ENCODE measurements at regions not wholly inside any gene's neighbourhood (a gene's known extent, or its start where the extent isn't known, plus 50 kb on each side); places are given as distances from the start of the nearest gene placed in this dataset.
A peak's percentile ranks its signal among the peaks of the same experiment; 100 is the strongest.
"Not testable (repeated sequence)": the region's sequence is repeated elsewhere in the genome, so short reads cannot be mapped to it uniquely, and the experiment has no call there.

- Mint-ChIP-seq H3K4me1 (ENCODE audit: low read depth in 2 of 2) (no peaks in the 10 kb centered on the region), H3K9me3 (peaks cover 16% of the 10 kb centered on the region), H3K4me3 (no peak overlapping the region), H3K36me3 (no peaks in the 10 kb centered on the region), H3K27ac (no peak overlapping the region), H3K27me3 (no peaks in the 10 kb centered on the region)
- DNase-seq (ENCODE audit: low spot score) = no peak
- no peak for ATAC-seq
Observed at GRCh38 chr9:31500422-31500821, 884.0 kb upstream of the ACO1 start.

- ATAC-seq (no peak), DNase-seq (ENCODE audit: low spot score) (no peak)
- Mint-ChIP-seq H3K4me3 (no peak overlapping the region), H3K9me3 (peaks cover 15% of the 10 kb centered on the region), H3K4me1 (ENCODE audit: low read depth in 2 of 2) (no peaks in the 10 kb centered on the region), H3K36me3 (peaks cover 10% of the 10 kb centered on the region), H3K27me3 (no peaks in the 10 kb centered on the region), H3K27ac (no peak overlapping the region)
Observed at GRCh38 chr9:31519011-31519410, 865.4 kb upstream of the ACO1 start.

- Mint-ChIP-seq H3K27ac (no peak overlapping the region), H3K4me3 (no peak overlapping the region), H3K36me3 (peaks cover 10% of the 10 kb centered on the region), H3K9me3 (peaks cover 15% of the 10 kb centered on the region), H3K27me3 (no peaks in the 10 kb centered on the region), H3K4me1 (ENCODE audit: low read depth in 2 of 2) (no peaks in the 10 kb centered on the region)
- ATAC-seq = no peak
- DNase-seq (ENCODE audit: low spot score) = no peak
Observed at GRCh38 chr9:31519424-31519823, 865.0 kb upstream of the ACO1 start.

- ATAC-seq = no peak
- Mint-ChIP-seq H3K36me3 (peaks cover 10% of the 10 kb centered on the region), H3K9me3 (peaks cover 15% of the 10 kb centered on the region), H3K27me3 (no peaks in the 10 kb centered on the region), H3K27ac (no peak overlapping the region), H3K4me1 (ENCODE audit: low read depth in 2 of 2) (no peaks in the 10 kb centered on the region), H3K4me3 (no peak overlapping the region)
- no peak for DNase-seq (ENCODE audit: low spot score)
Observed at GRCh38 chr9:31519826-31520225, 864.6 kb upstream of the ACO1 start.

GRCh38 chr9:31520301-31521085 lies 864.0 kb upstream of the ACO1 start:
- no peak overlapping the region for H3K27ac Mint-ChIP-seq

GRCh38 chr9:31535651-31536050 lies 848.8 kb upstream of the ACO1 start:
- no peaks in the 10 kb centered on the region for H3K27me3 Mint-ChIP-seq

More at GRCh38 chr9:31520301-31521085, 864.0 kb upstream of the ACO1 start:
- DNase-seq (ENCODE audit: low spot score) (no peak), ATAC-seq (no peak)
- no peak overlapping the region for H3K4me3 Mint-ChIP-seq
- peaks cover 15% of the 10 kb centered on the region for H3K9me3 Mint-ChIP-seq
- no peaks in the 10 kb centered on the region for H3K27me3 Mint-ChIP-seq
- peaks cover 10% of the 10 kb centered on the region for H3K36me3 Mint-ChIP-seq
- H3K4me1 Mint-ChIP-seq (ENCODE audit: low read depth in 2 of 2) = no peaks in the 10 kb centered on the region

GRCh38 chr9:31536471-31536870 lies 848.0 kb upstream of the ACO1 start:
- no peak overlapping the region for H3K27ac Mint-ChIP-seq
- no peaks in the 10 kb centered on the region for H3K4me1 Mint-ChIP-seq (ENCODE audit: low read depth in 2 of 2)
- H3K36me3 Mint-ChIP-seq = no peaks in the 10 kb centered on the region
- H3K27me3 Mint-ChIP-seq = no peaks in the 10 kb centered on the region
- peaks cover 12% of the 10 kb centered on the region for H3K9me3 Mint-ChIP-seq
- ATAC-seq (no peak), DNase-seq (ENCODE audit: low spot score) (no peak)
- no peak overlapping the region for H3K4me3 Mint-ChIP-seq

More at GRCh38 chr9:31535651-31536050, 848.8 kb upstream of the ACO1 start:
- Mint-ChIP-seq H3K9me3 (peaks cover 12% of the 10 kb centered on the region), H3K4me3 (no peak overlapping the region), H3K4me1 (ENCODE audit: low read depth in 2 of 2) (no peaks in the 10 kb centered on the region), H3K27ac (no peak overlapping the region), H3K36me3 (no peaks in the 10 kb centered on the region)
- ATAC-seq (no peak), DNase-seq (ENCODE audit: low spot score) (no peak)

GRCh38 chr9:31541721-31542281 lies 842.6 kb upstream of the ACO1 start:
- Mint-ChIP-seq H3K27me3 (no peaks in the 10 kb centered on the region), H3K4me3 (no peak overlapping the region), H3K9me3 (peaks cover 11% of the 10 kb centered on the region), H3K4me1 (ENCODE audit: low read depth in 2 of 2) (no peaks in the 10 kb centered on the region), H3K27ac (no peak overlapping the region), H3K36me3 (no peaks in the 10 kb centered on the region)
- DNase-seq (ENCODE audit: low spot score) = no peak
- ATAC-seq = no peak

GRCh38 chr9:31542384-31543055 lies 841.9 kb upstream of the ACO1 start:
- Mint-ChIP-seq H3K4me1 (ENCODE audit: low read depth in 2 of 2) (no peaks in the 10 kb centered on the region), H3K27ac (no peak overlapping the region), H3K36me3 (no peaks in the 10 kb centered on the region), H3K4me3 (no peak overlapping the region), H3K9me3 (peaks cover 7% of the 10 kb centered on the region), H3K27me3 (no peaks in the 10 kb centered on the region)
- DNase-seq (ENCODE audit: low spot score) (no peak), ATAC-seq (peak in 1 of 2 donors; percentile 82)

GRCh38 chr9:31554941-31555340 lies 829.5 kb upstream of the ACO1 start:
- H3K9me3 Mint-ChIP-seq = peaks cover 14% of the 10 kb centered on the region
- H3K4me3 Mint-ChIP-seq = no peak overlapping the region
- no peaks in the 10 kb centered on the region for H3K27me3 Mint-ChIP-seq

GRCh38 chr9:31556667-31557463 lies 827.6 kb upstream of the ACO1 start:
- Mint-ChIP-seq H3K4me1 (ENCODE audit: low read depth in 2 of 2) (no peaks in the 10 kb centered on the region), H3K27me3 (no peaks in the 10 kb centered on the region), H3K9me3 (peaks cover 19% of the 10 kb centered on the region), H3K27ac (no peak overlapping the region), H3K36me3 (no peaks in the 10 kb centered on the region), H3K4me3 (no peak overlapping the region)
- ATAC-seq = no peak
- DNase-seq (ENCODE audit: low spot score) = no peak

More at GRCh38 chr9:31554941-31555340, 829.5 kb upstream of the ACO1 start:
- DNase-seq (ENCODE audit: low spot score) (no peak), ATAC-seq (no peak)
- Mint-ChIP-seq H3K27ac (no peak overlapping the region), H3K4me1 (ENCODE audit: low read depth in 2 of 2) (no peaks in the 10 kb centered on the region), H3K36me3 (no peaks in the 10 kb centered on the region)

- H3K27me3 Mint-ChIP-seq; H3K36me3 Mint-ChIP-seq; H3K4me3 Mint-ChIP-seq; DNase-seq (ENCODE audit: low spot score); ATAC-seq; H3K27ac Mint-ChIP-seq; H3K4me1 Mint-ChIP-seq (ENCODE audit: low read depth in 2 of 2): not testable (repeated sequence)
- H3K9me3 Mint-ChIP-seq = peaks cover 20% of the 10 kb centered on the region
Observed at GRCh38 chr9:31572190-31572589, 812.3 kb upstream of the ACO1 start.

GRCh38 chr9:31573561-31573960 lies 810.9 kb upstream of the ACO1 start:
- no peaks in the 10 kb centered on the region for H3K4me1 Mint-ChIP-seq (ENCODE audit: low read depth in 2 of 2)
- H3K27ac Mint-ChIP-seq = no peak overlapping the region
- H3K36me3 Mint-ChIP-seq = no peaks in the 10 kb centered on the region

More at GRCh38 chr9:31573561-31573960, 810.9 kb upstream of the ACO1 start:
- H3K4me3 Mint-ChIP-seq = no peak overlapping the region
- no peaks in the 10 kb centered on the region for H3K27me3 Mint-ChIP-seq
- H3K9me3 Mint-ChIP-seq = peaks cover 14% of the 10 kb centered on the region
- DNase-seq (ENCODE audit: low spot score) = no peak
- no peak for ATAC-seq

Data from natural killer cell treated with Interleukin-12 subunit alpha and Interleukin-12 subunit beta and Interleukin-15 and Interleukin-18, amount 100 ng/mL, for 72 hours (primary cell).